CD14-positive monocyte (primary cell): ENCODE measurements at regions not wholly inside any gene's neighbourhood (a gene's known extent, or its start where the extent isn't known, plus 50 kb on each side); places are given as distances from the start of the nearest gene placed in this dataset.

Source experiments
- DNase-seq, 3 donors: peaks; one replicate each; pipeline ENCODE4 v3.0.0-alpha.2; 2011 to 2022
- H2AFZ ChIP-seq: 2 replicates; pipeline ENCODE4 v1.6.0; 2012; ENCODE audit warnings: mild to moderate bottlenecking, low read depth, low read length, inconsistent platforms; ENCODE audit not compliant: insufficient read depth, poor library complexity, severe bottlenecking
- H3K27ac ChIP-seq, 2 donors: 1 replicate in 1 of 2; 2 replicates in 1 of 2; pipeline ENCODE4 v1.5.1; 2012 to 2013; ENCODE audit warnings: low read length in 2 of 2, control low read depth in 1 of 2, inconsistent platforms in 1 of 2, low read depth in 1 of 2, mild to moderate bottlenecking in 1 of 2
- H3K27me3 ChIP-seq, 2 donors: one replicate each; pipeline versions ENCODE4 v1.6.0 to v1.6.1; 2011 to 2013; ENCODE audit warnings: low read length in 2 of 2; ENCODE audit not compliant: control insufficient read depth in 2 of 2, insufficient read depth in 2 of 2
- H3K36me3 ChIP-seq, 2 donors: replicated peaks in 1 of 2; 1 replicate in 1 of 2; 2 replicates in 1 of 2; pipeline versions ENCODE4 v1.5.1 to v1.6.1; 2012 to 2013; ENCODE audit warnings: low read length in 2 of 2, control low read depth in 1 of 2, inconsistent platforms in 1 of 2, mild to moderate bottlenecking in 1 of 2; ENCODE audit not compliant: insufficient read depth in 2 of 2, control insufficient read depth in 1 of 2
- H3K4me1 ChIP-seq, 2 donors: 1 replicate in 1 of 2; 2 replicates in 1 of 2; pipeline versions ENCODE4 v1.5.1 to v1.6.1; 2012 to 2013; ENCODE audit warnings: low read length in 2 of 2, control low read depth in 1 of 2, inconsistent platforms in 1 of 2, mild to moderate bottlenecking in 1 of 2, moderate library complexity in 1 of 2; ENCODE audit not compliant: insufficient read depth in 2 of 2, control insufficient read depth in 1 of 2
- H3K4me2 ChIP-seq: replicated peaks from 2 replicates; pipeline ENCODE3; 2012; ENCODE audit warnings: low read length, moderate library complexity, mild to moderate bottlenecking; ENCODE audit not compliant: poor library complexity, severe bottlenecking; ENCODE audit errors: extremely low read depth
- H3K4me3 ChIP-seq, 3 experiments: fragments of 200-600 bp in 1 of 3; sonication (generic) in 1 of 3; replicated peaks in 1 of 3; 1 replicate in 2 of 3; 2 replicates in 1 of 3; pipeline ENCODE4 v1.5.1; 2011 to 2013; ENCODE audit warnings: low read length in 3 of 3, mild to moderate bottlenecking in 3 of 3, control low read depth in 2 of 3, low read depth in 2 of 3, inconsistent platforms in 1 of 3, moderate library complexity in 1 of 3
- H3K79me2 ChIP-seq: 2 replicates; pipeline ENCODE4 v1.6.0; 2012; ENCODE audit warnings: mild to moderate bottlenecking, control low read depth, inconsistent platforms, low read length, moderate library complexity; ENCODE audit not compliant: insufficient read depth
- H3K9ac ChIP-seq: 2 replicates; pipeline ENCODE4 v1.6.0; 2017; ENCODE audit warnings: low read length, mild to moderate bottlenecking; ENCODE audit not compliant: insufficient read depth, poor library complexity, severe bottlenecking
- H3K9me3 ChIP-seq, 2 donors: replicated peaks in 1 of 2; 1 replicate in 1 of 2; 2 replicates in 1 of 2; pipeline versions ENCODE4 v1.5.1 to v1.6.1; 2012 to 2013; ENCODE audit warnings: low read length in 2 of 2, control low read depth in 1 of 2; ENCODE audit not compliant: control insufficient read depth in 1 of 2, insufficient read depth in 1 of 2
- H4K20me1 ChIP-seq: 2 replicates; pipeline ENCODE4 v1.6.0; 2012; ENCODE audit warnings: mild to moderate bottlenecking, low read length, control low read depth, moderate library complexity; ENCODE audit not compliant: insufficient read depth
- H3K27ac Mint-ChIP-seq, 7 donors: one replicate each; pipeline ENCODE4 v1.8.0; 2020; ENCODE audit warnings: mild to moderate bottlenecking in 7 of 7, mixed read lengths in 7 of 7, moderate library complexity in 6 of 7, inconsistent platforms in 2 of 7
- H3K27me3 Mint-ChIP-seq, 3 donors: one replicate each; pipeline ENCODE4 v1.8.0; 2021 to 2022; ENCODE audit warnings: low read depth in 3 of 3, mild to moderate bottlenecking in 3 of 3, mixed read lengths in 3 of 3, moderate library complexity in 3 of 3, inconsistent platforms in 1 of 3
- H3K36me3 Mint-ChIP-seq, 2 donors: one replicate each; pipeline ENCODE4 v1.8.0; 2020; ENCODE audit warnings: mixed read lengths in 2 of 2, inconsistent platforms in 1 of 2, mild to moderate bottlenecking in 1 of 2
- H3K4me1 Mint-ChIP-seq: one replicate; pipeline ENCODE4 v1.8.0; 2020; ENCODE audit warnings: mild to moderate bottlenecking, mixed read lengths
- H3K4me3 Mint-ChIP-seq, 2 donors: one replicate each; pipeline ENCODE4 v1.8.0; 2020; ENCODE audit warnings: mild to moderate bottlenecking in 2 of 2, mixed read lengths in 2 of 2, moderate library complexity in 1 of 2
- H3K9me3 Mint-ChIP-seq, 7 donors: one replicate each; pipeline ENCODE4 v1.8.0; 2020 to 2022; ENCODE audit warnings: mixed read lengths in 7 of 7, mild to moderate bottlenecking in 6 of 7, moderate library complexity in 6 of 7, inconsistent platforms in 2 of 7
- WGBS: methylation state at CpG from one replicate; pipeline ENCODE4 v1.1.5; 2013; ENCODE audit warnings: missing lambda C conversion rate; ENCODE audit not compliant: insufficient coverage; 5-methylcytosine and 5-hydroxymethylcytosine counted together
- intact Hi-C, 2 donors: fragments of 100-400 bp; cut with micrococcal nuclease; formaldehyde crosslinking; loops; one replicate each; pipeline versions ENCODE4 v1.15.0 to v1.15.1; 2023
- TF ChIP-seq, protein P1 (sequence below): fragments of 200-600 bp; IDR thresholded peaks from one replicate; pipeline ENCODE4 v1.8.0; 2022; ENCODE audit warnings: antibody characterized with exemption, mild to moderate bottlenecking

- intact Hi-C loops: loop anchor here (5.0 to 10.0 kb wide), 2 partner anchors 794 to 797 kb away; no protein-coding TSS in a partner anchor
- H3K79me2 ChIP-seq: no peaks in the 10 kb centered on the region
- H3K36me3 ChIP-seq: no peaks in the 10 kb centered on the region
- H3K9ac ChIP-seq: no peak overlapping the region
- TF ChIP-seq, protein P1, sequence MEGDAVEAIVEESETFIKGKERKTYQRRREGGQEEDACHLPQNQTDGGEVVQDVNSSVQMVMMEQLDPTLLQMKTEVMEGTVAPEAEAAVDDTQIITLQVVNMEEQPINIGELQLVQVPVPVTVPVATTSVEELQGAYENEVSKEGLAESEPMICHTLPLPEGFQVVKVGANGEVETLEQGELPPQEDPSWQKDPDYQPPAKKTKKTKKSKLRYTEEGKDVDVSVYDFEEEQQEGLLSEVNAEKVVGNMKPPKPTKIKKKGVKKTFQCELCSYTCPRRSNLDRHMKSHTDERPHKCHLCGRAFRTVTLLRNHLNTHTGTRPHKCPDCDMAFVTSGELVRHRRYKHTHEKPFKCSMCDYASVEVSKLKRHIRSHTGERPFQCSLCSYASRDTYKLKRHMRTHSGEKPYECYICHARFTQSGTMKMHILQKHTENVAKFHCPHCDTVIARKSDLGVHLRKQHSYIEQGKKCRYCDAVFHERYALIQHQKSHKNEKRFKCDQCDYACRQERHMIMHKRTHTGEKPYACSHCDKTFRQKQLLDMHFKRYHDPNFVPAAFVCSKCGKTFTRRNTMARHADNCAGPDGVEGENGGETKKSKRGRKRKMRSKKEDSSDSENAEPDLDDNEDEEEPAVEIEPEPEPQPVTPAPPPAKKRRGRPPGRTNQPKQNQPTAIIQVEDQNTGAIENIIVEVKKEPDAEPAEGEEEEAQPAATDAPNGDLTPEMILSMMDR: peak; percentile 63
- H3K4me1 ChIP-seq: no peaks in the 10 kb centered on the region
- no peak overlapping the region for H3K27ac ChIP-seq
- no peak overlapping the region for H3K4me2 ChIP-seq
- Mint-ChIP-seq H3K9me3 (no peaks in the 10 kb centered on the region), H3K4me1 (peaks cover 3% of the 10 kb centered on the region), H3K27ac (no peak overlapping the region), H3K36me3 (no peaks in the 10 kb centered on the region), H3K4me3 (no peak overlapping the region), H3K27me3 (peaks cover 0 to 3% (median 1%) of the 10 kb centered on the region in 3 donors)
- no peaks in the 10 kb centered on the region for H3K27me3 ChIP-seq
- WGBS: no CpG with 5 or more reads among the region's 13 CpGs
- H3K4me3 ChIP-seq: no peak overlapping the region
- no peaks in the 10 kb centered on the region for H3K9me3 ChIP-seq
- DNase-seq: peak in 1 of 3 donors; percentile 14
- no peak overlapping the region for H2AFZ ChIP-seq
- no peaks in the 10 kb centered on the region for H4K20me1 ChIP-seq
Observed at GRCh38 chr14:65958664-65959562, 527.3 kb upstream of the CCDC196 start.

- Histone ChIP-seq H3K27me3 (no peaks in the 10 kb centered on the region), H4K20me1 (no peaks in the 10 kb centered on the region), H3K9me3 (no peaks in the 10 kb centered on the region), H3K4me3 (no peak overlapping the region), H3K36me3 (no peaks in the 10 kb centered on the region), H3K9ac (no peak overlapping the region), H3K4me1 (no peaks in the 10 kb centered on the region), H3K27ac (no peak overlapping the region), H3K4me2 (no peak overlapping the region), H3K79me2 (no peaks in the 10 kb centered on the region), H2AFZ (no peak overlapping the region)
- DNase-seq: no peak
- no CpG with 5 or more reads among the region's 2 CpGs for WGBS
- Mint-ChIP-seq H3K4me3 (no peak overlapping the region), H3K27ac (no peak overlapping the region), H3K36me3 (no peaks in the 10 kb centered on the region), H3K4me1 (peaks cover 3% of the 10 kb centered on the region), H3K9me3 (no peaks in the 10 kb centered on the region), H3K27me3 (peaks cover 0 to 3% (median 2%) of the 10 kb centered on the region in 3 donors)
- TF ChIP-seq, protein P1: peak; percentile 33
- intact Hi-C loops: loop anchor here (5.0 to 10.0 kb wide), 2 partner anchors 795 to 797 kb away; no protein-coding TSS in a partner anchor
Observed at GRCh38 chr14:65959563-65960024, 526.6 kb upstream of the CCDC196 start.
